ENCODE measurements at regions not wholly inside any gene's neighbourhood (a gene's known extent, or its start where the extent isn't known, plus 50 kb on each side); places are given as distances from the start of the nearest gene placed in this dataset.
"Not testable (repeated sequence)": the region's sequence is repeated elsewhere in the genome, so short reads cannot be mapped to it uniquely, and the experiment has no call there.

DNA sequence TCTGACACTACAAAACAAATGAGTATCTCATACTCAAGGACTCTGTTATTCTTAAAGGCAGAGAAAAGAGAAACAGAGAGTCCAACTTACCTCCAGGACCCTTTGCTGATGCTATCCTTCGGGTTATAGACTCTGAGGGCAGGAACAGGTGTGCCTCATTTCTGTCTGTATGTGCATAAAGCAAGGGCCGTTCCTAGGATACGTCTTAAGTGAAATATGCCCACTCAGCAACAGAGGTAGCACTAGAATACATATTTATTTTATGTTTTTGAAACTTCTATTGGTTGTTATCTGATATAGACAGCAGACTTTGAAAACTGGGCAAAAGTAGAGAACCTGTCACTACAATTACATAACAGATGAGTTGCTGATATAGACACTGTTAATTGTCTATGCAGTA is 89.3 kb upstream of the CPNE4 start:
- Histone ChIP-seq H3K27ac (no peak overlapping the region), H3K4me3 (no peak overlapping the region)
- no peak for TF ChIP-seq CTCF (IDR thresholded peaks at IDR 0.05)
- no peak for DNase-seq (ENCODE audit: low spot score)

GRCh38 chr3:132124651-132125284 is 90.0 kb upstream of the CPNE4 start:
- no peak for TF ChIP-seq CTCF (IDR thresholded peaks at IDR 0.05)
- Histone ChIP-seq H3K4me3 (no peak overlapping the region), H3K27ac (no peak overlapping the region)
- DNase-seq (ENCODE audit: low spot score) = no peak

DNA sequence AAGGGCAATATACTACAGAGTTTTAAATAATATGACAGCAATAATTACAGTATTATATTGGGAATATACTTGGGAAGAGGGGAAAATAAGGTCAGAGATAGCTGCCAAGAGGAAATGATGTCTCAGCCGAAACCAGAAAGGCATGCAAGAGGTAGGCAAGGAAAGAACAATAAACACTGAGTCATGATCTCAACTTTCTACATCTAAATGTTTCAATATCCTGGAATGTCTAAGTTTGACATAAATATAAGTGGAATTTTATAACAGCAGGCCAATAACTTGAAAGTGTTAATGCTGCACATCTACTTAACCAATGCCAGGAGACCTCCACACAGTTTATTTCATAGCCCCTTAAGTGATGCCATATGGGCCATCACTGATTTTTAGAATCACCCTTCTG is 99.8 kb upstream of the CPNE4 start:
- no peak for DNase-seq (ENCODE audit: low spot score)
- Histone ChIP-seq H3K27ac (no peak overlapping the region), H3K4me3 (no peak overlapping the region)
- no peak for TF ChIP-seq CTCF (IDR thresholded peaks at IDR 0.05)

DNA sequence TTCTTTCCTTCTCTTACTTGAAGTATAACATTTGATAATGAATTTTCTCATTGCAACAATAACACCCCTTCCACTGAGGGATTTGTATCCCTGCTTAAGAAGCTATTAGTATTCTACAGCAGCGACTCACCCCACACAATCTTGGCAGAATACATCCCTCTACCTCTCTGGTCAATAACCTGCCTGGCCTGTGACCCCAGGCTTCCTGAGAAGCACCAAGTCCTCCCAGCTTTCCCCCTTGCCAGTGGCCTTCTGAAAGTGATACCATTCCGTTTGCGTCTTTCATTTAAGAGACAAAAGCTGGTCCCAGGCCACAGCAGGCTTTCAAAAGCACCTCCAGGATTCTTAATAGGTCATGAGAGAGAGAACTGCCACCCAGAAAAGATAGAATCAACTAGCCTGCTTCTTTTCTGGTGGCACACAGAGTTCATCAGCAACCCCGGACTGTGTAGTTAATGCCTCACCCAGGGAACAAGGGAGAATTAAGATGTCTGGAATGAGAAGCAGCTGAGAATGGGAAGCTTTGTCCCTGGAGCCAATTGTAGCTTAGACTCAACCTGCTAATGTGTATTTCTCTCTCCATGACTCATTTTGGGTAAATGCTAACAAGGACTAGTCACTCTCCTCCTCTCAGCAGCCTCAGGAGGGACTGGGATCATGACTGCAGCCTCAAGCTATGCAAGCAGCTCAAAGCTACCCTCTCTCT is 101.0 kb upstream of the CPNE4 start:
- DNase-seq (ENCODE audit: low spot score) = no peak
- Histone ChIP-seq H3K27ac (no peak overlapping the region), H3K4me3 (no peak overlapping the region)
- TF ChIP-seq CTCF (IDR thresholded peaks at IDR 0.05) = no peak

DNA sequence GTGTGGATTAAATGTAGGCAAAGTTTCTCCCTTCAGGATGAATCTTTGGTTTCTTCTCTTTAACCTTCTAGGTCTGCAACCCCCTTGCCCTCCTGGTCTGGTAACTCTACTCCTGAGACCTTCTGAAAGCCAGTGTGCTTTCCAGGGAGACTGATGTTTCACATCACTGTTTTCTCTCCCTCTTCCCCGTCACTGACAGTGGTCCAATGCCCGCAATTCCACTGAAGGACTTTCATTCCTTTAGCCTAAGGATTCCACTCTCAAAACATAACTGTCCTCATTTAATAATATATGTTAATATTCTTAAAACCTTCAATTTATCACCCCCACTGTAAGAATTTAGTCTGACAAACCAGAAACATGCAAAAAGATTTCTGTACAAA is 101.5 kb upstream of the CPNE4 start:
- no peak for DNase-seq (ENCODE audit: low spot score)
- no peak for TF ChIP-seq CTCF (IDR thresholded peaks at IDR 0.05)
- H3K4me3 ChIP-seq = no peak overlapping the region
- H3K27ac ChIP-seq = no peak overlapping the region

DNA sequence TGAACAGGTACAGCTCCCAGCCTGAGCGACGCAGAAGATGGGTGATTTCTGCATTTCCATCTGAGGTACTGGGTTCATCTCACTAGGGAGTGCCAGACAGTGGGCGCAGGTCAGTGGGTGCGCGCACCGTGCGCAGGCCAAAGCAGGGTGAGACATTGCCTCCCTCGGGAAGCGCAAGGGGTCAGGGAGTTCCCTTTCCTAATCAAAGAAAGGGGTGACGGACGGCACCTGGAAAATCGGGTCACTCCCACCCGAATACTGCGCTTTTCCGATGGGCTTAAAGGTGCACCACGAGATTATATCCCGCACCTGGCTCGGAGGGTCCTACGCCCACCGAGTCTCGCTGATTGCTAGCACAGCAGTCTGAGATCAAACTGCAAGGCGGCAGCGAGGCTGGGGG is 102.1 kb upstream of the CPNE4 start:
- not testable (repeated sequence) for DNase-seq (ENCODE audit: low spot score); H3K4me3 ChIP-seq; H3K27ac ChIP-seq

GRCh38 chr3:132145833-132146232 is 111.0 kb upstream of the CPNE4 start:
- no peak overlapping the region for H3K4me3 ChIP-seq
- no peak for TF ChIP-seq CTCF (IDR thresholded peaks at IDR 0.05)
- H3K27ac ChIP-seq = no peak overlapping the region
- DNase-seq (ENCODE audit: low spot score) = no peak

Data from coronary artery (tissue), 2 donors.